ENCODE measurements at regions not wholly inside any gene's neighbourhood (a gene's known extent, or its start where the extent isn't known, plus 50 kb on each side); places are given as distances from the start of the nearest gene placed in this dataset.

DNA sequence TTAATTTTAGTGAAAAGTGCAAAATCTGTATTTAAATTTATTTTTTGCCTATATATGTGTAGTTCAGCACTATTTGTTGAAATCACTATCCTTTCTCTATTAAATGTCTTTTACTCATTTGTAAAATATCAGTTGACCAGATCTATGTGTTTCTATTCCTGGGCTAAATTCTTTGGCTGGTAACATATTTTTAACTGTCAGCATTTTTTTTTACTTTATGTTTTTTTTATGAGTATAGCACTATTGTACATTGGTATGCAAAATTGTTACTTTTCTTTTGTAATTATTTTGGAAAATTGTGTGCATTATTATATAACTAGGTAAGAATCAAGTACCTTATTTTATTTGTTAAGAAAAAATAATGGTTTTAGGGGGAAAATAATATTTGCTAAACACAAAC is 582.8 kb upstream of the ADGRB3 start:
- no peak overlapping the region for H3K4me3 ChIP-seq (ENCODE audit: extremely low read depth in 1 of 4, insufficient read depth in 2 of 4, low read depth in 3 of 4, low read length in 4 of 4)
- H3K4me2 ChIP-seq (ENCODE audit: insufficient read depth in 1 of 2, low read depth in 2 of 2, low read length in 2 of 2) = no peak overlapping the region
- H3K79me2 ChIP-seq (ENCODE audit: control insufficient read depth in 1 of 2, insufficient read depth in 2 of 2, low read length in 2 of 2) = no peaks in the 10 kb centered on the region
- no peak overlapping the region for H2BK15ac ChIP-seq (ENCODE audit: low read length)
- H2BK5ac ChIP-seq (ENCODE audit: low read depth, low read length) = no peak overlapping the region
- H3K27me3 ChIP-seq (replicated peaks in 1 of 4; ENCODE audit: control insufficient read depth in 3 of 4, extremely low read depth in 1 of 4, insufficient read depth in 3 of 4, low read length in 3 of 4) = no peaks in the 10 kb centered on the region
- no peak overlapping the region for H3K27ac ChIP-seq (ENCODE audit: low read depth, low read length)
- H3K79me1 ChIP-seq (ENCODE audit: low read depth, low read length) = no peaks in the 10 kb centered on the region
- H3K23ac ChIP-seq (ENCODE audit: insufficient read length) = no peak overlapping the region
- no peaks in the 10 kb centered on the region for H3K4me1 ChIP-seq (replicated peaks in 1 of 4; ENCODE audit: control insufficient read depth in 3 of 4, insufficient read depth in 4 of 4, low read length in 3 of 4)
- H4K5ac ChIP-seq (ENCODE audit: insufficient read length, low read depth, low read length) = no peak overlapping the region
- no peak for DNase-seq (ENCODE audit: low read depth in 1 of 2, low spot score in 2 of 2)
- H4K8ac ChIP-seq (ENCODE audit: extremely low read depth, insufficient read depth, low read length) = no peak overlapping the region
- H2AFZ ChIP-seq (ENCODE audit: low read length) = no peak overlapping the region
- no peak overlapping the region for H2BK20ac ChIP-seq (ENCODE audit: low read length)
- H2BK120ac ChIP-seq (replicated peaks; ENCODE audit: low read depth, low read length) = no peak overlapping the region
- H3K56ac ChIP-seq (replicated peaks; ENCODE audit: insufficient read length, low read depth, low read length) = no peak overlapping the region
- H3K9me3 ChIP-seq (ENCODE audit: insufficient read depth in 2 of 2, low read depth in 1 of 2, low read length in 1 of 2) = no peaks in the 10 kb centered on the region
- TF ChIP-seq YY1 (IDR thresholded peaks at IDR 0.05; ENCODE audit: low read depth, low read length) (no peak), JUND (IDR thresholded peaks at IDR 0.05; ENCODE audit: low read length) (no peak), TBP (IDR thresholded peaks at IDR 0.05; ENCODE audit: low read depth, low read length) (no peak), RNF2 (IDR thresholded peaks at IDR 0.05; ENCODE audit: borderline replicate concordance, low read depth, low read length, missing control alignments, poor library complexity, severe bottlenecking) (no peak), RFX5 (IDR thresholded peaks at IDR 0.05; ENCODE audit: borderline replicate concordance, low read depth, low read length) (no peak), POLR2A (IDR thresholded peaks at IDR 0.05; ENCODE audit: control extremely low read depth in 1 of 2, low read depth in 2 of 2, low read length in 2 of 2) (no peak), BCL11A (IDR thresholded peaks at IDR 0.05; ENCODE audit: low read depth in 2 of 2, low read length in 2 of 2) (no peak), SP4 (IDR thresholded peaks at IDR 0.05; ENCODE audit: low read length) (no peak), CHD2 (IDR thresholded peaks at IDR 0.05; ENCODE audit: low read length) (no peak), MAFK (IDR thresholded peaks at IDR 0.05; ENCODE audit: low read depth, low read length) (no peak; the same call in 1 of the 2 replicates), NANOG (IDR thresholded peaks at IDR 0.05; ENCODE audit: insufficient read depth, low read depth, low read length, poor library complexity, severe bottlenecking) (no peak), SIN3A (conservative IDR thresholded peaks at IDR 0.05 in 1 of 2, IDR thresholded peaks at IDR 0.05 in 1 of 2; ENCODE audit: low read depth in 1 of 2, low read length in 2 of 2) (no peak), CREB1 (IDR thresholded peaks at IDR 0.05) (no peak), POU5F1 (IDR thresholded peaks at IDR 0.05; ENCODE audit: low read depth, low read length) (no peak), CBX5 (IDR thresholded peaks at IDR 0.05; ENCODE audit: low read depth, low read length) (no peak)
- no peaks in the 10 kb centered on the region for H3K36me3 ChIP-seq (ENCODE audit: control insufficient read depth in 2 of 4, insufficient read depth in 4 of 4, low read length in 3 of 4)
- POLR2A ChIA-PET (ENCODE audit: partially characterized antibody) = no interaction called here
- no peak overlapping the region for H2AK5ac ChIP-seq (ENCODE audit: low read depth, low read length)
- no peak overlapping the region for H4K91ac ChIP-seq (replicated peaks; ENCODE audit: insufficient read length, low read length)
- CTCF ChIA-PET (ENCODE audit: partially characterized antibody) = no interaction called here
- H4K20me1 ChIP-seq (replicated peaks in 1 of 2; ENCODE audit: control insufficient read depth in 1 of 2, insufficient read depth in 2 of 2, low read length in 2 of 2) = no peaks in the 10 kb centered on the region
- FAIRE-seq = no peak
- H3K18ac ChIP-seq (ENCODE audit: extremely low read depth, low read length) = no peak overlapping the region
- H3K23me2 ChIP-seq (ENCODE audit: low read depth, low read length) = no peaks in the 10 kb centered on the region
- H3K4ac ChIP-seq (replicated peaks; ENCODE audit: insufficient read length, low read depth, low read length) = no peak overlapping the region
- no peak overlapping the region for H3K14ac ChIP-seq (ENCODE audit: insufficient read length)
- H2BK12ac ChIP-seq (ENCODE audit: low read depth, low read length) = no peak overlapping the region
- no peak overlapping the region for H3K9ac ChIP-seq (replicated peaks in 1 of 4; ENCODE audit: extremely low read depth in 1 of 4, low read depth in 3 of 4, low read length in 3 of 4)

Measured in H1 (cell line).